GM10248 (cell line): ENCODE measurements at regions not wholly inside any gene's neighbourhood (a gene's known extent, or its start where the extent isn't known, plus 50 kb on each side); places are given as distances from the start of the nearest gene placed in this dataset.
"Not testable (repeated sequence)": the region's sequence is repeated elsewhere in the genome, so short reads cannot be mapped to it uniquely, and the experiment has no call there.

Source experiments
- CTCF ChIA-PET: fragments of 300-600 bp; sonication (Branson Sonifier 250); formaldehyde crosslinking; extraction: SDS; loops from one replicate; lab custom pipeline; 2021; ENCODE audit warnings: antibody characterized with exemption; lab: Yijun Ruan, JAX
- POLR2A ChIA-PET: fragments of 350-650 bp; sonication (Branson Sonifier 250); formaldehyde crosslinking; extraction: SDS; loops from one replicate; lab custom pipeline; 2020; ENCODE audit warnings: antibody characterized with exemption; lab: Yijun Ruan, JAX
- DNase-seq: peaks from one replicate; pipeline ENCODE4 v3.0.0; 2012; ENCODE audit errors: extremely low spot score
- TF ChIP-seq, protein P1 (sequence below): IDR thresholded peaks from 2 replicates; pipeline ENCODE4 v1.5.1; 2012; ENCODE audit warnings: mild to moderate bottlenecking, low read depth; ENCODE audit errors: extremely low read depth, missing control alignments, control extremely low read depth

- no peak for DNase-seq
- TF ChIP-seq, protein P1, sequence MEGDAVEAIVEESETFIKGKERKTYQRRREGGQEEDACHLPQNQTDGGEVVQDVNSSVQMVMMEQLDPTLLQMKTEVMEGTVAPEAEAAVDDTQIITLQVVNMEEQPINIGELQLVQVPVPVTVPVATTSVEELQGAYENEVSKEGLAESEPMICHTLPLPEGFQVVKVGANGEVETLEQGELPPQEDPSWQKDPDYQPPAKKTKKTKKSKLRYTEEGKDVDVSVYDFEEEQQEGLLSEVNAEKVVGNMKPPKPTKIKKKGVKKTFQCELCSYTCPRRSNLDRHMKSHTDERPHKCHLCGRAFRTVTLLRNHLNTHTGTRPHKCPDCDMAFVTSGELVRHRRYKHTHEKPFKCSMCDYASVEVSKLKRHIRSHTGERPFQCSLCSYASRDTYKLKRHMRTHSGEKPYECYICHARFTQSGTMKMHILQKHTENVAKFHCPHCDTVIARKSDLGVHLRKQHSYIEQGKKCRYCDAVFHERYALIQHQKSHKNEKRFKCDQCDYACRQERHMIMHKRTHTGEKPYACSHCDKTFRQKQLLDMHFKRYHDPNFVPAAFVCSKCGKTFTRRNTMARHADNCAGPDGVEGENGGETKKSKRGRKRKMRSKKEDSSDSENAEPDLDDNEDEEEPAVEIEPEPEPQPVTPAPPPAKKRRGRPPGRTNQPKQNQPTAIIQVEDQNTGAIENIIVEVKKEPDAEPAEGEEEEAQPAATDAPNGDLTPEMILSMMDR, result no peak
- ChIA-PET CTCF (interaction anchor here (0.7 kb wide), 1 partner anchor 7 kb away, joined by 3 read pairs; no protein-coding TSS in a partner anchor), POLR2A (no interaction called here)
Observed at GRCh38 chr16:22660441-22661160, 149.9 kb downstream of the NPIPB5 start.

- TF ChIP-seq, protein P1, result no peak
- POLR2A ChIA-PET, result no interaction called here
- CTCF ChIA-PET, result interaction anchor here (0.7 kb wide), 1 partner anchor 8 kb away, joined by 3 read pairs; no protein-coding TSS in a partner anchor
- DNase-seq, result no peak
Observed at GRCh38 chr16:22661161-22661647, 150.5 kb downstream of the NPIPB5 start.

DNA sequence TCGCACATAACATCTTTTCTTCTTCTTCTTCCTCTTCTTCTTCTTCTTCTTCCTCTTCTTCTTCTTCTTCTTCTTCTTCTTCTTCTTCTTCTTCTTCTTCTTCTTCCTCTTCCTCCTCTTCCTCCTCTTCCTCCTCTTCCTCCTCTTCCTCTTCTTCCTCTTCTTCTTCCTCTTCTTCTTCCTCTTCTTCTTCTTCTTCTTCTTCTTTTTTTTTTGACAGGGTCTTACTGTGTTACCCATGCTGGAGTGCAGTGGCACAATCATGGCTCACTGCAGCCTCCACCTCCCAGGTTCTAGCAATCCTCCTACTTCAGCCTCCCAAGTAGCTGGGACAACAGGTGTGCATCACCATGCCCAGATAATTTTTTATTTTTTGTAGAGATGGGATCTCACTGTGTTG is 151.0 kb upstream of the HS3ST2 start:
- CTCF ChIA-PET, result interaction anchor here (1.4 kb wide), 1 partner anchor 13 kb away, joined by 3 read pairs; no protein-coding TSS in a partner anchor
- POLR2A ChIA-PET, result not testable (repeated sequence)

GRCh38 chr16:22663389-22664064 is 150.4 kb upstream of the HS3ST2 start:
- ChIA-PET POLR2A (no interaction called here), CTCF (interaction anchor here (1.1 to 1.4 kb wide), 2 partner anchors 13 to 38 kb away, joined by 3 read pairs; no protein-coding TSS in a partner anchor)

More for the DNA sequence above, 151.0 kb upstream of the HS3ST2 start:
- DNase-seq, result not testable (repeated sequence)

GRCh38 chr16:22664132-22664531 is 149.8 kb upstream of the HS3ST2 start:
- ChIA-PET CTCF (interaction anchor here (1.1 to 1.4 kb wide), 2 partner anchors 12 to 38 kb away, joined by 3 read pairs; no protein-coding TSS in a partner anchor), POLR2A (no interaction called here)
- TF ChIP-seq, protein P1, result no peak
- DNase-seq, result no peak

More at GRCh38 chr16:22663389-22664064, 150.4 kb upstream of the HS3ST2 start:
- DNase-seq, result no peak
- TF ChIP-seq, protein P1, result no peak

DNA sequence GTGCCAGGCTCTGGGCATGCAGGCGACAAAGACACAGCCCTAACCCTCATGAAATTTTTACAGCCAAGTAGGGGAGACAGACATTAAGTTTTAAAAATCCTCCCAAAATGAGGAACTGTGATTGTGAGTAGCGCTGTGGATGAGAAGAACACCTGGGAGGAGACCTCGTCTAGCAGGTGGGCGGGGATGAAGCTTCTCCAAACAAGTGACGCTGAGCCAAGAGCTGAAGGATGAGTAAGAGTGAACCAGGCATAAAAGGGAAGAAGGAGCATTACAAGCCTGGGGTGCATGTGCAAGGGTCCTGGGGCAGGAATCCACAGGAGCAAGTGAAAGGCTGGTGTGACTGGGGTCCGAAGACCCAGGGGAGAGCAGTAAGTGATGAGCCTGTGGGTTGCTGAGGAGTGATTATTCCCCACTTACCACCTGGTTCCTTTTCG is 149.4 kb upstream of the HS3ST2 start:
- CTCF ChIA-PET, result interaction anchor here (1.1 to 1.4 kb wide), 2 partner anchors 12 to 39 kb away, joined by 3 read pairs; no protein-coding TSS in a partner anchor

More for the DNA sequence above, 149.4 kb upstream of the HS3ST2 start:
- TF ChIP-seq, protein P1, result no peak
- POLR2A ChIA-PET, result no interaction called here
- DNase-seq, result peak; percentile 53
